Occipital lobe (tissue), 1 donor: ENCODE measurements at regions not wholly inside any gene's neighbourhood (a gene's known extent, or its start where the extent isn't known, plus 50 kb on each side); places are given as distances from the start of the nearest gene placed in this dataset.

Experiments
- DNase-seq: peaks from one replicate; lab custom pipeline; 2025; lab: John Stamatoyannopoulos, UW

DNA sequence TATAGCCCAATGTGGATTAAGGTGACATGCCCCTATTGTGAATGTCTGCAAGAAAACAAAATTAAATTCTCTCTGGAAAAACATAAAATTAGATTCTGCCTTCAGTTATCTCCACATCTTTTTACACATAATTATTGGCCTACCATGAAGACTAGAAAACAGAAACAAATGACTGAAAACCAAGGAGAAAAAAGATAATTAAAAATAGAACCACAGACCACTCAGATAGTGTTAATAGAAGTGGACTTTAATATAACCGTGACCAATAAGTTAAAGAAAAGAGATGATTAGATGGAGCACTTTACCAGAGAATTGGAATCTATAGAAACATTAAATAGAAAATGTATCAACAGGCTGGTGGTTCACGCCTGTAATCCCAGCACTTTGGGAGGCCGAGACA, 445.7 kb downstream of the EPM2A start:
- DNase-seq, result no peak

DNA sequence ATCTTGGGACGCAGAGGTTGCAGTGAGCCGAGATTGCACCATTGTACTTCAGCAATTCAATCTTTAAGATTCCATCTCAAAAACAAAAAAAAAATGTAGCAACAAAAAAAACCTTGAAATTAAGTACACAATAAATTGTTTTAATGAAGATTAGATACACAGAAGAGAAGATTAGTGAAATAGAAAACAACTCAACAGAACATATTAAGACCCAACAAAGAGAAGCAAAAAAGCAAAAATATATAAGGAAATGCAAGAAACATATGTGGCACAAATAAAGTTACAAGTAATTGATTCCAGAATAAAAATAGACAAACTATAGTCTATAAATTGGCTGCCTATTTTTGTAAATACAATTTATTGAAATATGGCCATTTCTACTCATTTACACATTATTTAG, 445.2 kb downstream of the EPM2A start:
- DNase-seq, result no peak

DNA sequence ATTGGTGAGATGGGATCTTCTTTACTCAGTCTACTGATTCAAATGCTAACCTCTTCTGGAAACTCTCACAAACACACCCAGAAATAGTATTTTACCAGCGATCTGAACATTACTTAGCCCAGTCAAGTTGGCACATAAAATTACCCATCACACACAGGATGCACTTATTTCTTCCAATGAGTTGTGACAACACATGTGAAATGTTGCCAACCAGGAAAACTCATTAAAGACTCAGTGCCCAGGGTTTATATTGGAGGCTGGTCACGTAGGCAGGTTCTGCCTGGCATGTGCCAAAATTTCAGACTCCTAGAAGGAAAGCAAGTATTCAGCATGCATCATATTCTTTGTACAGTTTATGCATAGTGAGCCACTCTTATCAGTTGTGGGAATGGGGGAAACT, 443.3 kb downstream of the EPM2A start:
- DNase-seq, result no peak

DNA sequence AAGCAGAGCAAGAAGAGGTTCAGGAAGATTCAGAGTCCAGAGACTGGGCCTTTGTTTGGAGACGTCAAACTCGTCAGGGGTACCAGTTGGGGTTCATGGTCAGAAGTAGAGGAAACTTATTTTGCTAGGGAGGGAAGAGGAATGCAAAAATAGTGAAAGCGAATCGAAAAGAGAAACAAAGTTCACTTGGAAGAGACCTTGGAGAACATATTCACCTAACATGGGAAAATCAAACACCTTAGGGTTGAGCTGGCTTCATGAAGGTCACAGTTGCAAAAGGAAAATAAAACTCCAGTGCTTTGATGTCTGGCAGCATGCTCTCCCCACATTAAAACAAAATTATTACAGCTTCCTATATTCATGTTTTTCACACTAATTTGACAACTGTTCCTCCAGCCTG, 440.4 kb downstream of the EPM2A start:
- DNase-seq, result no peak

DNA sequence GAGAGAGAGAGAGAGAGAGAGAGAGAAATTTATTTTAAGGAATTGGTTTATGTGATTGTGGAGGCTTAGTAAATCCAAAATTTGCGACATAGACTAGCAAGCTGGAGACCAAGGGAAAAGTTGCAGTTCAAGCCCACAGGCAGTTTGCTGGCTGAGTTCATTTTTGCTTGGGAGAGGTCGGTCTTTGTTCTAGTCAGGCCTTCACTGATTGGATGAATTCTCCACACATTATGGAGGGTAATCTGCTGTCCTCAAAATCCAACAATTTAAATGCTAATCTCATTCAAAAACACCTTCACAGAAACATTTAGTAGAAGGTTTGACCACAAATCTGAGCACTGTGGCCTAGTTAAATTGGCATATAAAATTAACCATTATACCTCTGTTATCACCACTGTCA, 439.6 kb downstream of the EPM2A start:
- DNase-seq, result no peak

DNA sequence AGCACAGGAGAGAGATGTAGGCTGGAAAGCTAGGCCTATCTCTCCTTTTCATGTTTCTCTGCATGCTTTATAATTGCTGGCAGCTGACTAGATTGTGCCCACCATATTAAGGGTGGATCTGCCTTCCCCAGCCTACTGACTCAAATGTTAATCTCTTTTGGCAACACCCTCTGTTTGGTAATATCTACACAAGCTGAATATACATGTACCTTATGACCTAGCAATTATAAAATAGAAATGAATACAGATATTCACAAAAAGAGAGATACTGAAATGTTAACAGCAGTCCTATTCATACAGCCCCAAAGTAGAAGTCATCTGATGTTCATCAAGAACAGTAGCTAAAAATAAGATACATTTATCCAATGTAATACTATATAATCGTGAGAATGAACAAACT, 429.6 kb downstream of the EPM2A start:
- no peak for DNase-seq

DNA sequence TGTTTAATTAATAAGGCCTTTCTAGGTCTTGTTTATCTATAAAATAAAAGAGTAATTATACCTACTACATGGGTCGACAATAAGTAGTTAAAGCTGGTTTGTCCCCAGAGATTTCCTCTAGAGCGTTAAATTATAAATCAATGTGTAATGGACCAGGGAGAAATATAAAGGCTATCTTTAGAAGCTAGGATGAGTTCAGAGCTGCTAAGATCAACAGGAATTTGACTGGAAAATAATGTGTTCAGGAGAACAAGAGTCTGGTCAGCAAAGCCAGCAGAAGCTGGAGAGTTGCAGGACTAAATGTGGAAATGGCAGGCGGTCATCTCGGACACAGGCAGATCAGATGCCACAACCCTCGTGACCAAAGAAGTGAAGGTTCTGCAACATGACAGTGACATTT, 428.8 kb downstream of the EPM2A start:
- DNase-seq, result no peak

DNA sequence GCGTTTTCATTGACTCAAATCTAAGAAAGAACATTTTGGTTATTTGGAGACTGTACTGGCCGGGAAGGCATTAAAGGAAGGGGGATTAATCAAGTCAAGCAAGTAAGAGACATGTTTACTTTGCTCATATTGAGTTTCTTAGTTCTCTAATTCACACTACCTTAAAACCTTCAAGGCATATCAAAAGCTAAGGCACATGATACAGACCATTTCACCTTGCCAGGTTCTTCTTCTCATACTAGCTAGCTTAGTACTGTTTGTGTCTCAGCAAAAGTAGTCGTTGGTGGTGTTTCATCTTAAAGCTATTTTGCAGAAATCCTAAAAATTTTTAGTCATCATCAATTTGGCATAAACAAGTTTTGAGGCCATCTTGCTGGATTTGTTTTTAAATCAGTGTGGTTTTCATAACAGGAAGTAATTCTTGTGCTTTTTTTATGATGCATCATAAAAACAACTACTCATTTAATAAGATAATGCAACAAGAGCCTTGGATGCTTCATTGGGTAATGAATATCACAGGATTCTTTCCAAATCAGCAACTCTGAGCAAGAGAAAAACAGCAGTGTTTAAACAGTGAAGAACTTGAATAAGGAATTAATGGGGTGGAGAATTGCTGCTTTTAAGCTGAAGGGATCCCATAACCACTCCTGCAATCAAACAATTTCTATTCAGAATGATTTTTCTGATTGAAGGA, 425.3 kb downstream of the EPM2A start:
- DNase-seq, result no peak

DNA sequence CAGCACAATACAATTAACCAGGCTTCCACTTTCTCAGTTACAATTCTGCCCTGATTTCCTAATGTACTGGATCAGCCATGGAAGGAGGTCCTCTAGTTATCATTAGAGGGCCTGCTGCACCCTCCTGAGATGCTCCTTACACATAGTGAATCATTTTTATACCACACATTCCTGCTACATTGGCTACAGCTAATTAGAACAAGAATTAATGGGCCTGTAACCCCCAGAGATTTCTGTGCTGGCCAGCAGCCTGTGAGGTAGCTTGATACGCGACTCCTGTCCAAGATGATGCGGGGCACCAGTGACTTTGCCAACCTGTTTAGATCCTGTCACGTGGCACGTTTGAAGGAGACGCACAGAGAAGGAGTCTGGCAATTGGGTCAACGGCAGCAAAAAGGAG, 422.8 kb downstream of the EPM2A start:
- no peak for DNase-seq

DNA sequence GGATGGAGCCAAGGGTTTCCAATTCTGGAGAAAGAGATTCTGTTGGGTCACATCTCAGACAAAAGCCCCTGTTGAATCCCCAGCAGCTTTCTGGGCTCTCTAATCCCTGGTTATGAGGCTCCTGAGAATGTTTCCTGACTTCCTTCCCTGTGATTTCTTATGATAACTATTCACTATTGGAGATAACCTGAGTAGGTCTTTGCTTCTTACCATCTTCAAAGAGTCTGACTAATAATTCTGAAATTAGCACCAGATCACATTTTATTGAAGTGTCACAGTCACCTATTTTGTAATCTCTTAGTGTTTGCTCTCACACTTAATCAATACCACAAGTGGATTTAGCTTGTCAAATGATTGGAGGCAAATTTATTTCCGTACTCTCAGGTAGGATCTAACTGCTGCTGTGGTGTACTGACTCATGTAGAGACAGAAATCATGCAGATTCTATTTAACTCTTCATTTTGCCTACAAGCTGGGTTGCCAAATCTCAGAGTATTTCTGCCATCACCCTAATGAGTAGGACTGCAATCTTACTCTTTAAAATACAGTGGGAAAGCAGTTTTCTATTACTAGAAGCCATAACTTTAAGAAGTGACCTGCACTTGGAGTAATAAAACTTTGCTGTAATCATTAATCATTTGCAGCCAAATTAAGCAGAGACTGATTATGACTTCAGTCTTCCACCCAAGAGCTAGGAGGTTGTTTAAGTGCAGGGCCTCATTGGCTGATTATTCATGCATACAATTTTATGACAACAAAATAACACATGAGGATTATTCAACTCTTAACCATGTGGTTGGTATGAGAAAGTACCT, 422.1 kb downstream of the EPM2A start:
- DNase-seq, result no peak

DNA sequence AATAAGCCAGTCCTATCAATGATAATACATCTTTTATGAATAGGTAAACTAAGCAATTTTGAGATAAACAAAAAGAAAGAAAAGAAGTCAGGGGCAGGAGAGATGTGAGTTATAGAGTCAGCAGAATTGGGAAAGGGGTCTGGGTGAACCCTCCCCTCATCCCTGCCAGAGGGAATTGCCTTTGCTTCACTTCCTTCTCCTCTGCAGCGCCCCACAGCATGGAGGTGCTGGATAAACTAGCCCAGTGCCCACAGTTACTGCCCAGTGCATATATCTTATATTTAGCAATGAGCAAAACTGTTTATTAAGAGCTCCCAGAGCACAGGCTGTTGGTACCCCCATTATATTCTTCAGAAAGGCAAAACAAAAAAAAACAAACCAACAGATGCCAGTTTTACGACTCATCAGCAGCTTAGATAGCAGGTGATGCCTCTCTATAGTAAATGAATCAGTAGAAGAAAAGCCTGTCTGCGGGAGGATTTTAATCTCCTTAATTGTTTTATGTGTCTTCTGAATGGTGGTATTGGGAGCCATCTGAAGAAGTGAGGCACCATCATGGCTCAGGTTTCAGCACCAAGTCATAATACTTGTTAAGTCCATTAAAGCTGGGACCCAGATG, 419.2 kb downstream of the EPM2A start:
- DNase-seq, result no peak

DNA sequence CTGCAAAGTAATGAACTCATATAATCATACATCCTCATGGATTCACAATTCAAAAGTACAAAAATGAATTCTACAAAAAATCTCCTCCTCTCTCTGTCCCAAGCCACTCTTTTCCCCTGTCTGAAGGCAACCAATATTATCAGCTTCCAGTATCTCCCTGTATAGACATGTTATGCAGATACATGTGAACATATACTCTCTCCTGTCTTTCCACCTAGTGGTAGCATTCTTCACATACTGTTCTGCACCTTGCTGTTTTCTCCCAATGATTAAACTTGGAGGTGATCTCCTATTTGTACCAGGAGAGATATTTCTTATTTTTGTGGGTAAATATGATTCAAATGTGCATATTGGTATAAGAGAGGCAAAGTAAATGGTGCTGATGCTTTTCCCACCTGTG, 416.4 kb downstream of the EPM2A start:
- no peak for DNase-seq

DNA sequence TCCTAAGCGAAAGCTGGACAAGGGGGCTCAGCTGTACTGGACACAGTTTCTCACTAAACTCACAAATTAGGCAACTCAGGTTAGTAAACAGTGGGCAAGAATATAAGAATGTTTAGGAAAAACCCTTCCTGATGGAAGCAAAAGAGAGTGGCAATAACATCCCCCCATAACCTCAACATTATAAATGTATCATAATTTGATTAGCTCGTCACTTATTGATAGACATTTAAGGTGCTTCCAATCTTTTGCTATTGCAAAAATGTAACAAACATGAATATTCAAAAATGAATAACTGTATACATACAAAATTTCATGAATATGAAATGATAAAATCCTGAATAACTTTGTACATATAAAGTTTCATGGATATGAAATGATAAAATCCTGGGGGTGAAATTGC, 415.7 kb downstream of the EPM2A start:
- DNase-seq, result no peak

DNA sequence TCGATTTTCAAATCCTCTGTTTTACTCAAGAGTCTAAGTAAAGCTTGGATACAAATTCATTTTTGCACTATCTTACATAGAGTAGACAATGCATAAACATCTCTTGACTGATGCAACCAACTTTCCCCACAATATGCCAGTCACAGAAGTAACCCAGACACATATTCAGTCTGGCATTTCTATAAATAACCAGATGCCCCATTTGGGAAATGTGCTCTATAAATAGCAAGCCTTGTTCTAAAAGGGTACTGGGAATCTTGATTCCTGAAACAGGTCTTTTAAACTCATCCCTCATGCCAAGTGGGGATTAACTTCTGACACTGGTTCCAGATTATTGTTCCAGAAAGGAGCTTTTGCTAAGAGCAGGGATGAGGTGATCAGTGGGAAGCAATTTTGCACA, 411.7 kb downstream of the EPM2A start:
- DNase-seq, result no peak

DNA sequence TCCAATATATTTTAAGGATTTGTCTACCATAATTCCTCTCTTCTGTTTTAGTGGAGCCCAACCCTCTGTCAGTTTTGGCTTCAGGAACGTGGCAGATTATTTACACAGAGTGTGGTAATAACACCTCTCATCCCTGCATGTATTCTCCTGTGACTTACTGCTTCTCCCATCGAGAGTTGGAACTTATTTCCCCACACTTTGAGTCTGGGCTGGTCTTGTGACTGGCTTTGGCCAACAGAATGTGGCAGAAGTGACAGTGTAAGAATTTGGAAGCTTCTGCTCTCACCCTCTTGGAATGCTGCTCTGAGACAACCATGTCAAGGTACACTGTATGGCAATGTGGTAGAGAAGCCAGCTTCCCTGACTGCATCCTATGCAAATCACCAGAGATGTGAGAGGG, 407.7 kb downstream of the EPM2A start:
- DNase-seq, result no peak

DNA sequence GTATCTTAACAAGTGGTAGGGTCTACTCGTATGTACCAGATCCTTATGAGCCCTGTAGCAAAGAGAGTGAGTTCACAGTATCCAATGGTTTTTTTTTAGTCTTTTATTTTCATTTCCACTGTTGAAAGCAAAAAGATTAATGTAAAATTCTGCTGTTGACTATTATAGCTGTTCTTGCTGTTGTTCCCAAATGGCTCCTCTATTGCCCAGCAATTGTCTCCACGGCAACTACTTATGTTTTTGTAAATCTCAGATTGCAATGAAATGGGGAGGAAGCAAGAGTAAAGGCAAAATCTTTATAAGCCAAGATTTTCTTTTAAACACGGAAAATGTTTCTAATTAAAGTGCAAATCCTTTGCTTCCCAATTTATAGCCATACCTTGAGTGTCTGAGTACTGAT, 406.1 kb downstream of the EPM2A start:
- DNase-seq, result no peak

DNA sequence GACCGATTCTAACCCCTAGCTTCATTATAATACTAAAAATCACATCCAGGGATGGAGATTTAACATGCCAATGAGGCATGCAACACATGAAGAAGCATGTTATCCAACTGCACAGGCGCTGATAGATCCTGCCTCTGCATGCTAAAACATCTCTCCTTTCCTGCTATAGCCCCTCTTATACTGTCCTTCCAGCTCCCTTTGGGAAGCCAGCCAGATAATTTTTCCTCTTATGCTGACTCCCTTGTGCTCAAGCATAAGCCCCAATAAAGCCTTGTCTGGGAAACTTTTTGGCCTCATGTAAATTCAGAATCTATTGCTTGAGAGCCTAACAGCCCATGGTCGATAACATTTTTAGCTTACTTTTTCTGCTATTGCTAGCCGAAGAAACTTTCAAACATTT, 404.3 kb downstream of the EPM2A start:
- no peak for DNase-seq

DNA sequence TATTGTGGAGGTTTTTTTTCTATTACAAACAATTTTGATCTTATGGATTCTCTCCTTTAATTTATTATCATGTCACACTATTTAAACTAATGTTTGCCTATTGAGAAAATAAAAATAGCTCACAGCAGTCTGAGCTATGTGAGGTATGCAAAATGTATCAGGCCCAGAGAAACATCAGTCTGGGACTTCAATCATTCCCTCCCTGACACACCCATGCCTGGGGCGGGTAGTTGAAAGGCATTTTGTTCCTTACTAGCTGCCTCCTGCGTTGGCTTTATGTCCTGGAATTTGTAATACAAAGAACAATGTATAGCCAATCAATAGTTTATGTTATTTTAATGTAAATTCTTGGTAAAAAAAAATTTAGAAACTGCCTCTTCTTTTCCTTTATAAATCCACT, 403.3 kb downstream of the EPM2A start:
- no peak for DNase-seq

DNA sequence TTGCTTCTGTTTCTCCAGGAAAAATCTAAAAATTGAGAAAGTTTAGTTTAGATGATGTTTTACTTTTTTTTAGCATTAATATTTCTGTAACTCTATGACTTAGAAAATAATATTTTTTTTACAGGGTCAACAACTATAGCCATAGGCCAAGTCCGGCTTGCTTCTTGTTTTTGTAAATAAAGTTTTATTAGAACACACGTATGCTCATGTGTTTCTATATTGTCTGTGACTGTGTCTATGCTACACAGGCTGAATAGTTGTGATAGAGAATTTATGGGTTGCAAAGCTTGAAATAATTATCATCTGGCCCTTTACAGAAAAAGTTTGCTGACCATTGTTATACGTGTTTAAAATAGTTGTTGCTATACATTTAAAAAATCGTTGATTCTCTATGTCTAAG, 399.2 kb downstream of the EPM2A start:
- DNase-seq, result no peak

DNA sequence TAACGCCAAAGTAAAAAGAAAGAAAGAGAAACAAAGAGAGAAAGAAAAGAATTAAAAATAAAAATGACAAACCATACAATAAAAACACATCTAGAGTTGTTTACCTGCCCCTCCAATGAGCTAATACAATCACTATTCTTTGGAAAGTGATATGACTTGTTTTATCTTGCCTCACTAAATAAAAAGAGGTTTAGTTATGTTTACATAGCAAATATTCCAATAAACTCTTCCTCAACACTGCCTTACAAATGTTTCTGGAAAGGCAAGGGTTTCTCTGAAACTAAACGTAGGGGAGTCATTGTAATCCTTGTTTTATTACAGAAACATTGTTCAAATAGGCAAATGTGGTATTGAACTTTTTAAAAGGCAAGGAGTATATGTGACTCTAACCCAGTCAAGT, 396.2 kb downstream of the EPM2A start:
- no peak for DNase-seq

DNA sequence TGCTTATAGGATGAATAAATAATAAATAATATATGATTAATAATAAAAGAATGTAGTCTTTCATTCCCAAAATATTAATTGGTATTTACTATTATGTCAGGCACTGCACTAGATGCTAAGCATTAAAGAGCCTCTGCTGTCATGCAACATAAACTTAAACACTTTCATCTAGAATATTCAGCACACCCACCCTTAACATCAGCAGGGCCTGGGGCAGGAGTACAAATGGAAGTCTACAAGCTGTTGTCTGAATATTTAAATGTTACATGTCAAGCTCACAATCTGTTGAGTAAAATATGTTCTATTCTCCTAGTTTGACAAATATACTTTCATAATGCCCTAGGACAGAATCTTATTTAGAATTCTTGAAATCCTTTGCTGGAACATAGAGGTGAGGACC, 395.1 kb downstream of the EPM2A start:
- no peak for DNase-seq

DNA sequence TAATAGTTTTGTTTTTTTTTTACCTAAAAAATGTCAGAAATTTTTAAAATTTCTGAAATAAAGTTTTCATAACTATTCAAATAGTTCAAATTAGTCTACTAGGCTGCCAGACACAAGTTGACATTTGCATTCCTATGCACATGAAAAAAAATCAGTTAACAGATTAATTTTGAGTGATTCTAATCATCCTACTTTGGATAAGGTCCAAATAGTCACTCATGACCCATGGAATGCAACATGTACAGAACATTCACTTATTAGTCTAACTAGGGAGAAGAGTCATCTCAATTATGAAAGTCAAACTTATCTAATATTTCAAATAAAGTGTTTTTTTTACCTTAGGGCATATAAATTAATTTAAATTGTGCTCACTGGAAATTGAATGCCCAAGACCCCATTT, 390.2 kb downstream of the EPM2A start:
- no peak for DNase-seq

DNA sequence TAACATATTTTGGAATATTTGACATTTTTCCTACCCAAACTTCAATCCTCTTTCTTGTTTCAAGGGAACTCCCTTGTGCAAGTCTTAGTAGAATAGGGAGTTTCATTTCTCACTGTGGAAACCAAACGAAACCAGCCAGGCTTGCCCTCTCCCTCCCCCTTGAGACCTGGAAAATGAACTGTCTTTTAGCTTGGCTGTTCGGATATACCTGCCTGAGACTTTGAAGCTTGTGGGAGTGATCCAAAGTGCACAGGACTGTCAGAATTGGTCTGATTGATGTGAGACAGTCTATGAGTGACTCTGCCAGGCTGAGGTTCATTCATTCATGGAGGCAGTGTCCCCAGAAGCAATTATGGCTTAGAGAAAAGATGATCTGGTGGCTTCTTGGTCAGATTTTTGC, 388.1 kb downstream of the EPM2A start:
- DNase-seq, result no peak
